ENCODE measurements at regions not wholly inside any gene's neighbourhood (a gene's known extent, or its start where the extent isn't known, plus 50 kb on each side); places are given as distances from the start of the nearest gene placed in this dataset.
"Not testable (repeated sequence)": the region's sequence is repeated elsewhere in the genome, so short reads cannot be mapped to it uniquely, and the experiment has no call there.

GRCh38 chr7:69062020-69062765 is 536.1 kb upstream of the AUTS2 start:
- DNase-seq, result no peak

- no peak for DNase-seq
These were observed 530.9 kb upstream of the AUTS2 start for GRCh38 chr7:69067397-69067796.

GRCh38 chr7:69070476-69070875 is 527.8 kb upstream of the AUTS2 start:
- no peak for DNase-seq

GRCh38 chr7:69076566-69076965 is 521.7 kb upstream of the AUTS2 start:
- DNase-seq, result no peak

- no peak for DNase-seq
These were observed 519.1 kb upstream of the AUTS2 start for GRCh38 chr7:69078997-69079769.

GRCh38 chr7:69087281-69087680 is 511.0 kb upstream of the AUTS2 start:
- not testable (repeated sequence) for DNase-seq

GRCh38 chr7:69088185-69088584 is 510.1 kb upstream of the AUTS2 start:
- DNase-seq, result no peak

GRCh38 chr7:69090936-69091335 is 507.3 kb upstream of the AUTS2 start:
- DNase-seq, result no peak

- no peak for DNase-seq
These were observed 506.8 kb upstream of the AUTS2 start for GRCh38 chr7:69091521-69091920.

GRCh38 chr7:69095127-69095526 is 503.1 kb upstream of the AUTS2 start:
- DNase-seq, result no peak

GRCh38 chr7:69095649-69096048 is 502.6 kb upstream of the AUTS2 start:
- DNase-seq, result no peak

- no peak for DNase-seq
These were observed 494.3 kb upstream of the AUTS2 start for GRCh38 chr7:69104023-69104422.

GRCh38 chr7:69105092-69105491 is 493.2 kb upstream of the AUTS2 start:
- no peak for DNase-seq

- DNase-seq, result no peak
These were observed 492.3 kb upstream of the AUTS2 start for GRCh38 chr7:69105981-69106380.

GRCh38 chr7:69106449-69106848 is 491.8 kb upstream of the AUTS2 start:
- not testable (repeated sequence) for DNase-seq

GRCh38 chr7:69106946-69107345 is 491.3 kb upstream of the AUTS2 start:
- DNase-seq, result not testable (repeated sequence)

GRCh38 chr7:69108097-69108496 is 490.2 kb upstream of the AUTS2 start:
- DNase-seq, result no peak

GRCh38 chr7:69109246-69109645 is 489.0 kb upstream of the AUTS2 start:
- DNase-seq, result no peak

- DNase-seq, result no peak
These were observed 488.4 kb upstream of the AUTS2 start for GRCh38 chr7:69109879-69110278.

- no peak for DNase-seq
These were observed 487.7 kb upstream of the AUTS2 start for GRCh38 chr7:69110450-69111050.

GRCh38 chr7:69114374-69114773 is 483.9 kb upstream of the AUTS2 start:
- no peak for DNase-seq

- no peak for DNase-seq
These were observed 482.5 kb upstream of the AUTS2 start for GRCh38 chr7:69115788-69116187.

GRCh38 chr7:69116196-69116595 is 482.1 kb upstream of the AUTS2 start:
- DNase-seq, result not testable (repeated sequence)

GRCh38 chr7:69122953-69123352 is 475.3 kb upstream of the AUTS2 start:
- DNase-seq, result no peak
